Stimulated activated naive CD8-positive, alpha-beta T cell treated with anti-CD3 and anti-CD28 coated beads, Interleukin-15, amount 100 ng/mL, for 72 hours (primary cell): ENCODE measurements at regions not wholly inside any gene's neighbourhood (a gene's known extent, or its start where the extent isn't known, plus 50 kb on each side); places are given as distances from the start of the nearest gene placed in this dataset.
A peak's percentile ranks its signal among the peaks of the same experiment; 100 is the strongest.

Source experiments
- ATAC-seq: fragments of 150-1000 bp; cut with Tn5 transposase; 2 replicates; pipeline ENCODE4 v1.10.0; 2021; ENCODE audit warnings: mild to moderate bottlenecking, moderate library complexity
- DNase-seq, 2 donors: peaks; one replicate each; pipeline ENCODE4 v3.0.0; 2021 to 2022
- H3K27ac Mint-ChIP-seq, 2 donors: one replicate each; pipeline ENCODE4 v1.8.0; 2022; ENCODE audit warnings: mild to moderate bottlenecking in 2 of 2, mixed read lengths in 2 of 2, moderate library complexity in 2 of 2
- H3K27me3 Mint-ChIP-seq: one replicate; pipeline ENCODE4 v1.8.0; 2022; ENCODE audit warnings: mixed read lengths
- H3K4me1 Mint-ChIP-seq: one replicate; pipeline ENCODE4 v1.8.0; 2022; ENCODE audit warnings: mild to moderate bottlenecking, mixed read lengths
- H3K4me3 Mint-ChIP-seq, 2 donors: one replicate each; pipeline ENCODE4 v1.8.0; 2022; ENCODE audit warnings: mild to moderate bottlenecking in 2 of 2, mixed read lengths in 2 of 2, moderate library complexity in 1 of 2
- H3K9me3 Mint-ChIP-seq, 2 donors: one replicate each; pipeline ENCODE4 v1.8.0; 2022; ENCODE audit warnings: mixed read lengths in 2 of 2

DNA sequence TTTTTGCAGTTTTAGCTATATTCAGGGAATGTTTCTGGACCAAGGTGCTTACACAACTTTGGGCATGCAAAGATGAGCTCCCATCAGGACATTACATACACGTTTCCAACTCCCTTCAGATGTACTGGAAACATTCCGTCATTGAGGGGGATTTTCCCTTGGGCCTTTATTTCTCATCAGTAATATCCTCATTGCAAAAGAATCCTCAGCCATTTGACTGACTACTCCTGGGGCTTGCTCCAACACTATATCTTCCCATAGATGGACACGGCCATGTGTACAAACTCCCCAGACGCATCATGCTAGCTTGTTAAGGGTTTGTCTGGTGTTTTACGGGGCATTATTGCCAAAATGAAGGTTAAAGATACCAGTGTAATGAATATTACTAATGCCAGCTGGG lies 59.3 kb upstream of the NUP160 start:
- Mint-ChIP-seq H3K9me3 (no peaks in the 10 kb centered on the region), H3K27me3 (no peaks in the 10 kb centered on the region), H3K4me3 (no peak overlapping the region), H3K4me1 (peaks cover 6% of the 10 kb centered on the region), H3K27ac (no peak overlapping the region)
- ATAC-seq (no peak), DNase-seq (no peak)

- no peaks in the 10 kb centered on the region for H3K9me3 Mint-ChIP-seq
- no peak overlapping the region for H3K27ac Mint-ChIP-seq
- DNase-seq, result no peak
- no peaks in the 10 kb centered on the region for H3K27me3 Mint-ChIP-seq
- ATAC-seq, result no peak
- peaks cover 6% of the 10 kb centered on the region for H3K4me1 Mint-ChIP-seq
- no peak overlapping the region for H3K4me3 Mint-ChIP-seq
Observed at GRCh38 chr11:47906066-47906465, 57.9 kb upstream of the NUP160 start.

GRCh38 chr11:47905358-47906059 lies 57.4 kb upstream of the NUP160 start:
- DNase-seq (no peak), ATAC-seq (no peak)
- H3K4me3 Mint-ChIP-seq, result no peak overlapping the region
- H3K4me1 Mint-ChIP-seq, result peaks cover 6% of the 10 kb centered on the region
- no peak overlapping the region for H3K27ac Mint-ChIP-seq
- H3K9me3 Mint-ChIP-seq, result no peaks in the 10 kb centered on the region
- H3K27me3 Mint-ChIP-seq, result no peaks in the 10 kb centered on the region

GRCh38 chr11:47904808-47905207 lies 56.7 kb upstream of the NUP160 start:
- Mint-ChIP-seq H3K4me3 (no peak overlapping the region), H3K27ac (no peak overlapping the region), H3K9me3 (no peaks in the 10 kb centered on the region), H3K4me1 (peaks cover 13% of the 10 kb centered on the region), H3K27me3 (no peaks in the 10 kb centered on the region)
- ATAC-seq (no peak), DNase-seq (no peak)

DNA sequence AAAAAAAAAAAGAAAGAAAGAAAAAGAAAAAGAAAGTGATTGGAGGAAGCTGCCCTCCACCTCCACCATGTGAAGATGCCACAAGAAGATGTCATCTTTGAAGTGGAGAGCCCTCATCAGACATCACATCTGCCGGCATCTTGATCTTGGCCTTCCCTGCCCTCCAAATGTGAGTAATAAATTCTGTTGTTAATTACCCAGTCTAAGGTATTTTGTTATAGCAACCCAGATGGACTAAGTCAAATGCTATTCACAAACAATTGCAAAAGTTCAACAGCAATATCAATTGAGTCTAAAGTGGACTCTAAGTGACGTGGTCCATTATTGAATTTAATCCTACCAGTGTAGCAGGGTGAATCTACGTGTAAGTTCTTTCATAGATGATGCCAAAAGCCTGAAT lies 55.9 kb upstream of the NUP160 start:
- no peaks in the 10 kb centered on the region for H3K9me3 Mint-ChIP-seq
- H3K4me3 Mint-ChIP-seq, result no peak overlapping the region
- H3K4me1 Mint-ChIP-seq, result peaks cover 19% of the 10 kb centered on the region
- DNase-seq (no peak), ATAC-seq (no peak)
- no peak overlapping the region for H3K27ac Mint-ChIP-seq
- H3K27me3 Mint-ChIP-seq, result no peaks in the 10 kb centered on the region

DNA sequence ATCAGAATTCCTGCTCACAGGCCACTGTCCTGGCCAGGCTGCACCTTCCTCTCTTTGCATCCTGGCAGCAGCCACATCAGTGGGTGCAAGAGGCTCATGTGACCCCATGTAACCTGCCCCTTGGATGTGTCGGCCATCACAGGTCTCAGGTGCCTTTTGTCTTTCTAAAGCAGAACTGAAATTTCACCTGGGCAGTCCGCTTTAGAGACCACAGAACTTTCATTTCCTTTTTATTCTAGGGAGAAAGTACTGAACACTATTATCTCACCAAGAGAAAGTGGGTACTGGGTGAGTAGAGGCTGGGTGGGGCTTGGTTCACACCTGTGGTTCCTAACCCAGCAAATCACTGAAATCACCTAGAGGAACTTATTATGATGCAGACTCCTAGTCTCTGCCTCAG lies 51.7 kb upstream of the NUP160 start:
- no peak for DNase-seq

More for the DNA sequence above, 51.7 kb upstream of the NUP160 start:
- Mint-ChIP-seq H3K27ac (no peak overlapping the region), H3K9me3 (no peaks in the 10 kb centered on the region), H3K27me3 (no peaks in the 10 kb centered on the region), H3K4me3 (no peak overlapping the region), H3K4me1 (peaks cover 13% of the 10 kb centered on the region)
- peak; percentile 76 for ATAC-seq
